ENCODE measurements at regions not wholly inside any gene's neighbourhood (a gene's known extent, or its start where the extent isn't known, plus 50 kb on each side); places are given as distances from the start of the nearest gene placed in this dataset.

DNA sequence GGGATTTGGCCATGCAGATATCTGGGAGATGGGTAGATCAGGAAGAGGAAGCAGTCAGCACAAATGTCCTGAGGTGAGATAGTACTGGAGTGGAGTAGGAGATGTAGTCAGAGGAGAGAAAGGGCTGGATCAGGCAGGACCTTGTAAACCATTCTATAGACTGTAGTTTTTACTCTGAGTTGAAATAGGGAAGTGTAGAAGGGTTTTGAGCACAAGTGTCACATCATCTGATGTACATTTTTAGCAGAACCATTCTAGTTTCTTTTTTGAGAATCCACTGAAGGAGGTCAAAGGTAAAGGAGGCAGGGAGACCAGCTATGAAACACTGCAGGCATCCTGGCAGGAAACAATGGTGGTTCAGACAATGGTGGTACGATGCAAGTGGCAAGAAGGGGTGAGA lies 194.6 kb upstream of the RRP15 start:
- no peak for DNase-seq (ENCODE audit: low spot score)
- Mint-ChIP-seq H3K27me3 (ENCODE audit: low read depth) (no peaks in the 10 kb centered on the region), H3K36me3 (ENCODE audit: low read depth) (no peaks in the 10 kb centered on the region), H3K27ac (no peak overlapping the region), H3K4me3 (ENCODE audit: low read depth) (no peak overlapping the region), H3K4me1 (ENCODE audit: low read depth) (no peaks in the 10 kb centered on the region), H3K9me3 (no peaks in the 10 kb centered on the region)
- intact Hi-C loops (cut with micrococcal nuclease): no loop called here

- no peak for DNase-seq (ENCODE audit: low spot score)
- no peaks in the 10 kb centered on the region for H3K36me3 Mint-ChIP-seq (ENCODE audit: low read depth)
- no peak overlapping the region for H3K4me3 Mint-ChIP-seq (ENCODE audit: low read depth)
- peaks cover 4% of the 10 kb centered on the region for H3K9me3 Mint-ChIP-seq
- no peaks in the 10 kb centered on the region for H3K4me1 Mint-ChIP-seq (ENCODE audit: low read depth)
- H3K27me3 Mint-ChIP-seq (ENCODE audit: low read depth): no peaks in the 10 kb centered on the region
- H3K27ac Mint-ChIP-seq: no peak overlapping the region
- intact Hi-C loops (cut with micrococcal nuclease): no loop called here
These were observed 183.7 kb upstream of the RRP15 start for GRCh38 chr1:218101409-218101808.

GRCh38 chr1:218108034-218108433 lies 177.1 kb upstream of the RRP15 start:
- no peaks in the 10 kb centered on the region for H3K36me3 Mint-ChIP-seq (ENCODE audit: low read depth)
- H3K27me3 Mint-ChIP-seq (ENCODE audit: low read depth): no peaks in the 10 kb centered on the region
- no peak overlapping the region for H3K4me3 Mint-ChIP-seq (ENCODE audit: low read depth)
- H3K27ac Mint-ChIP-seq: no peak overlapping the region
- no peak for DNase-seq (ENCODE audit: low spot score)
- intact Hi-C loops (cut with micrococcal nuclease): no loop called here
- H3K9me3 Mint-ChIP-seq: no peaks in the 10 kb centered on the region
- no peaks in the 10 kb centered on the region for H3K4me1 Mint-ChIP-seq (ENCODE audit: low read depth)

DNA sequence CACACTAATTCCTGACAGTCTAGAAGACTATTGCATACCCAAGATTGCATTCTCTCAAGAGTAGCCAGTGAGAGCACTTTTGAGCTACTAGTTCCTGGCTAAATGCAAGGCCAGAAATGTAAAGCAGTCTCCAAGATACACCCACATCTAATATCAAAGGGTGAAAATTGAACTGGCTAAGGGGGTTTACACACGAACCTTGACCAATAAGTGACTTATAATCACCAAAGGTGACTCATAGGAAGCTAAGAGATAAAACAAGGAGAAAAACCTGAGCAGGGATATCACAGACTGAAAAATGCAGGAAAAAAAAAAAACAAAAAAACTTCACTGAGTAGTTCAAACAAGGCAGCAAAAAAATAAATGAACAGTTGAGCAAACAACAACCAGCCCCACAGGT lies 172.2 kb upstream of the RRP15 start:
- no peak for DNase-seq (ENCODE audit: low spot score)
- H3K27ac Mint-ChIP-seq: no peak overlapping the region
- intact Hi-C loops (cut with micrococcal nuclease): no loop called here
- H3K36me3 Mint-ChIP-seq (ENCODE audit: low read depth): no peaks in the 10 kb centered on the region
- peaks cover 7% of the 10 kb centered on the region for H3K9me3 Mint-ChIP-seq
- H3K27me3 Mint-ChIP-seq (ENCODE audit: low read depth): no peaks in the 10 kb centered on the region
- no peak overlapping the region for H3K4me3 Mint-ChIP-seq (ENCODE audit: low read depth)
- H3K4me1 Mint-ChIP-seq (ENCODE audit: low read depth): no peaks in the 10 kb centered on the region

DNA sequence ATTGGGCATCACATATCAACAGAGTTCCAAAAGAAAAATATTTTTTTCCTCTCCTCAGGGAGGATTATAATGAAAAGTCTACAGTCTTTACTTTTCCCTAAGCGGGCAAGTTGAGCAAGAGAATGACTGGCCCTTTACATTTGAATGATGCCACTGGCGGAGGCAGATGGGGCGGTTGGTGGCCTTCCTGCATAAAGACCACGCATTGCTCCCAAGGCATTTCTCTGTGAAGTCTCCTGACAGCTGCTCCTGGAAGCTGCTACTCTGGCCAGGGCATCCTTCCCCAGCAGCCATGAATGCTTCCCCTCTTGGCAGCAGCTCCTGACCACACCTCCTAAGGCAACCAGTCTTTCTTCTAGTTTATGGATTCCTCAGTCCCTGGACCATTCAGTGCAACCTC lies 161.1 kb upstream of the RRP15 start:
- no peaks in the 10 kb centered on the region for H3K9me3 Mint-ChIP-seq
- H3K27me3 Mint-ChIP-seq (ENCODE audit: low read depth): no peaks in the 10 kb centered on the region
- no peak for DNase-seq (ENCODE audit: low spot score)
- H3K4me3 Mint-ChIP-seq (ENCODE audit: low read depth): no peak overlapping the region
- intact Hi-C loops (cut with micrococcal nuclease): no loop called here
- H3K4me1 Mint-ChIP-seq (ENCODE audit: low read depth): no peaks in the 10 kb centered on the region
- no peaks in the 10 kb centered on the region for H3K36me3 Mint-ChIP-seq (ENCODE audit: low read depth)
- no peak overlapping the region for H3K27ac Mint-ChIP-seq

DNA sequence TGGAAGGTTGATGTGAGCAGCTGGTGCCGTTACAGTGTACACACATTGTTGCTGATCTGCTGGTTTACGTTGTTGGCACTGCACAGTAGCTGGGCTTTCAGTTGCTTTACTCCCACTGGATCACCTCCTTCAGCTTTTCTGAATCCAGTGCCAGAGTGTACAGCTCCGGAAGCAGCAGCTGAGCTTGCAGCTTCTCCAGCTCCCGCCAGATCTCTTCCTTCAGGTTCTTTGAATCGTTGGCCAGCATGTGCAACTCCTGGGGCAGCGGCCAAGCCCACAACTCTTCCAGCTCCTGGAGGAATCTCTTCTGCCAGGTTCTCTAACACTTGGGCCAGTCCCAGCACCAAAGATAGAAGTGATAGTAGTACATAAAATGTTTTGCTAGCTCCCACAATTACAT lies 149.7 kb upstream of the RRP15 start:
- Mint-ChIP-seq H3K36me3 (ENCODE audit: low read depth) (no peaks in the 10 kb centered on the region), H3K27me3 (ENCODE audit: low read depth) (no peaks in the 10 kb centered on the region), H3K27ac (no peak overlapping the region), H3K4me1 (ENCODE audit: low read depth) (no peaks in the 10 kb centered on the region), H3K4me3 (ENCODE audit: low read depth) (no peak overlapping the region), H3K9me3 (no peaks in the 10 kb centered on the region)
- DNase-seq (ENCODE audit: low spot score): no peak
- intact Hi-C loops (cut with micrococcal nuclease): no loop called here

DNA sequence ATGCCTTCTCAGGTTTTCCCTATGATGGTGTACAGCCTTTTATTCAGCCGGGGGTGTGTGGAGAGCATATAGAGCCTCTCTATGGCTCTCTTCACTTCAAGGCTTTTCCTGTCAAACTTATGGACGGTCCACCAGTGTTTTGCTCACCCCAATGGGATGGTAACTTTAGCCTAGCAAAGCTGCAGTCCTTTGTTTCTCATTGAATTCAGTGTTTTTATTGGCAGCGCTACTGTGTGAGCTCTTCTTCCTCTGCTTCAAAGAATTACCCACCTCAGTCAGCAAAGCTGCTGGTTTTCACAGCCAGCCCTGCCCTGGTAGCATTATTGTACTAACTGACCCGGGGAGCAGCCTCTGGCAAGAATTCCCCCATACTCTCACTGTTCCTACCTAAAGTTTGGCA lies 145.3 kb upstream of the RRP15 start:
- Mint-ChIP-seq H3K36me3 (ENCODE audit: low read depth) (no peaks in the 10 kb centered on the region), H3K27ac (no peak overlapping the region), H3K4me3 (ENCODE audit: low read depth) (no peak overlapping the region), H3K9me3 (no peaks in the 10 kb centered on the region), H3K4me1 (ENCODE audit: low read depth) (no peaks in the 10 kb centered on the region), H3K27me3 (ENCODE audit: low read depth) (no peaks in the 10 kb centered on the region)
- DNase-seq (ENCODE audit: low spot score): no peak
- intact Hi-C loops (cut with micrococcal nuclease): no loop called here

DNA sequence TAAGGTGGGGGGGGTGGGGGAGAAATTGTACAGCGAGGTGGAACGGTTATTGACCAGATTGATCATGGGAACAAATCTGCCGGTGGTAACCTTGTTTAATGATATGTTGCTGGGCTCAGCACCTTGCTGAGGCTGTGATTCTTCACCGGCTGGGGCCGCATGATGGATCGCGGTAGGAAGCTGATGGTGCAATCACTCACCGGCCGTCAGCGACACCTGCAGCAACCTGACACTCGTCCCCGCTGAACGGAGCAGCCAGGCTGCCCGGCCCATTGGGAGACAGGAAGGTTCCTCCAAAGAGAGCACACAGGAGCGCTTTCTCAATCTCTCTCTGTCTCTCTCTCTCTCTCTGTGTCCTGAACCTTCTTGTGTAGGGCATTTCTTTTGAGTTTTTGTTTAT lies 128.5 kb upstream of the RRP15 start:
- Mint-ChIP-seq H3K4me3 (ENCODE audit: low read depth) (no peak overlapping the region), H3K27me3 (ENCODE audit: low read depth) (peaks cover 33% of the 10 kb centered on the region), H3K27ac (no peak overlapping the region), H3K4me1 (ENCODE audit: low read depth) (no peaks in the 10 kb centered on the region), H3K36me3 (ENCODE audit: low read depth) (no peaks in the 10 kb centered on the region), H3K9me3 (no peaks in the 10 kb centered on the region)
- intact Hi-C loops (cut with micrococcal nuclease): no loop called here
- DNase-seq (ENCODE audit: low spot score): no peak

- Mint-ChIP-seq H3K27ac (no peak overlapping the region), H3K4me3 (ENCODE audit: low read depth) (no peak overlapping the region), H3K4me1 (ENCODE audit: low read depth) (peaks cover 6% of the 10 kb centered on the region), H3K36me3 (ENCODE audit: low read depth) (no peaks in the 10 kb centered on the region), H3K27me3 (ENCODE audit: low read depth) (peaks cover 62% of the 10 kb centered on the region), H3K9me3 (no peaks in the 10 kb centered on the region)
- no peak for DNase-seq (ENCODE audit: low spot score)
- intact Hi-C loops (cut with micrococcal nuclease): no loop called here
These were observed 121.7 kb upstream of the RRP15 start for GRCh38 chr1:218163371-218163770.

- DNase-seq (ENCODE audit: low spot score): peak; percentile 9
- intact Hi-C loops (cut with micrococcal nuclease): loop anchor here (2.0 kb wide), 1 partner anchor 182 kb away; no protein-coding TSS in a partner anchor
These were observed 120.8 kb upstream of the RRP15 start for GRCh38 chr1:218164111-218164929.

DNA sequence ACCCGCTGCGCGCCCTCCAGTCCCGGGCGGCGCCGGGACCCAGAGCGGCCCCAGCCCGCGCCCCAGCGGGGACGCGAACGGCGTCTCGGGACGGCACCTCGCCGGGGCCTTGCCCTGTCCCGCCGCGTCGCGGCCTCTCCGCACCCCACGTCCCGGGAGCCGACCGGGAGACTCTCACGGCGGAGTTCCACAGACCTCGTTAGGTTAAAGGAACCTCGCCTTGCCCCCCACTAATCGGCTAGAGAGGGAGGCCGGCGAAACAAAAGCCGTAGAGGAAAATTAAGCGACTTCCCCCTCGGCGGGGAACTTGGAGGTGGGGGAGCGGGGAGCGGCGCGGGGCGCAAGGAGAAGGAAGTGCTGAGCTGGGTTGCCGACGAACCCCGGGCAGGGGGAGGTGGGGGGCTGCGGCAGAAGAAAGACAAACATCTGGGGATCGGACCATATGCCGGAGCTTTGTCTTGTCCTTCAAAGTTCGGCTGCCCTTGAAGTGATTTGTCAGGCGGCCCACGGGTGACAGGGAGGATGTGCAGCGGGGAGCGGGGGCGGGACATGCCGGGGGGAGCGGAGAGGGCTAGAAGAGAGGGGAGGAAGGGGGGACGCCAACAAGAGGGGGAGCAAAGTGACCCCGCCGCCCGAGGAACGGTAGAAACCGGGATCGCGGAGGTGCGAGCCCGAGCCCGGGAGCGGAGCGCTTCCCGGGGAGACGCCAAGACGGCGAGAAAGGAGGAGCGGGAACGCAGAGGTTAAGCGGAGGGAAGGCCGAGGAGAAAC lies 120.0 kb upstream of the RRP15 start:
- peaks cover 6% of the 10 kb centered on the region for H3K4me1 Mint-ChIP-seq (ENCODE audit: low read depth)
- H3K27me3 Mint-ChIP-seq (ENCODE audit: low read depth): peaks cover 60% of the 10 kb centered on the region
- intact Hi-C loops (cut with micrococcal nuclease): loop anchor here (2.0 to 5.0 kb wide), 2 partner anchors 182 to 1028 kb away; no protein-coding TSS in a partner anchor
- peak overlapping the region; percentile 45 for H3K4me3 Mint-ChIP-seq (ENCODE audit: low read depth)
- H3K36me3 Mint-ChIP-seq (ENCODE audit: low read depth): no peaks in the 10 kb centered on the region
- DNase-seq (ENCODE audit: low spot score): no peak
- H3K9me3 Mint-ChIP-seq: no peaks in the 10 kb centered on the region
- no peak overlapping the region for H3K27ac Mint-ChIP-seq

More at GRCh38 chr1:218164111-218164929, 120.8 kb upstream of the RRP15 start:
- Mint-ChIP-seq H3K36me3 (ENCODE audit: low read depth) (no peaks in the 10 kb centered on the region), H3K27ac (no peak overlapping the region), H3K4me3 (ENCODE audit: low read depth) (peak overlapping the region; percentile 46), H3K4me1 (ENCODE audit: low read depth) (peaks cover 6% of the 10 kb centered on the region), H3K9me3 (no peaks in the 10 kb centered on the region), H3K27me3 (ENCODE audit: low read depth) (peaks cover 60% of the 10 kb centered on the region)

DNA sequence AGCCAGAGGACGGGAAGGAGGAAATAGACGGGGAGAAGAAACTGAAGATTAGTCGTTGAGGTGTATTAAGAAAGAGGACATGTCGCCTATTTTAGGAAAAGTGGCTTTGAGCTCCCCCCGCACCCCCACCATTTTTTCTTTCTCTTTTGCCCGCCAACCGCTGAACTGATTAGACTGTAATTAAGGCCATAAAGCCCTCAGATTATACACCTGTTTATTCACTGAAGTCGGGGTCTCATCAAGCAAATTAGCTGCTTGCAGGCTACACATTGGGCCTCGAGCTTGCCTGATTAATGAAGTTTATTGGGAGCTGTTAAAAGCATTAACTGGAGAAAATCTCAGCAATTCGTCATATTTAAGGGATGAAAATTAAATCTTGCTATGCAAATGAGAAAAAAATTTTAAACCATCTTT lies 119.4 kb upstream of the RRP15 start:
- peaks cover 6% of the 10 kb centered on the region for H3K4me1 Mint-ChIP-seq (ENCODE audit: low read depth)
- no peak overlapping the region for H3K27ac Mint-ChIP-seq
- H3K9me3 Mint-ChIP-seq: no peaks in the 10 kb centered on the region
- intact Hi-C loops (cut with micrococcal nuclease): loop anchor here (2.0 to 5.0 kb wide), 2 partner anchors 181 to 1028 kb away; no protein-coding TSS in a partner anchor
- H3K27me3 Mint-ChIP-seq (ENCODE audit: low read depth): peaks cover 59% of the 10 kb centered on the region
- no peaks in the 10 kb centered on the region for H3K36me3 Mint-ChIP-seq (ENCODE audit: low read depth)
- H3K4me3 Mint-ChIP-seq (ENCODE audit: low read depth): peak overlapping the region; percentile 23
- no peak for DNase-seq (ENCODE audit: low spot score)

All from activated T-helper 2 cell treated with anti-CD3 and anti-CD28 coated beads, Interferon-gamma antibody, Interleukin-2, Interleukin-4, amounts not matched to agents 10 μg/mL and 5 μg/mL and 100 μg/mL, durations not matched to agents 14 hours and 24 hours and 36 hours (primary cell).